HepG2 (cell line): ENCODE measurements at regions not wholly inside any gene's neighbourhood (a gene's known extent, or its start where the extent isn't known, plus 50 kb on each side); places are given as distances from the start of the nearest gene placed in this dataset.

Source experiments
- ATAC-seq: fragments of 200-7000 bp; cut with Tn5 transposase; 3 replicates; pipeline ENCODE4 v1.9.1; 2020; ENCODE audit warnings: mild to moderate bottlenecking, moderate library complexity
- BruUV-seq: library from RNA; stranded (reverse); fragments of 400-500 nt; replicated peaks from 2 replicates; lab custom pipeline; 2021; lab: Mats Ljungman, UMichigan
- CTCF ChIA-PET: fragments of 300-600 bp; formaldehyde crosslinking; extraction: SDS; loops from one replicate; lab custom pipeline; 2021; ENCODE audit warnings: low total read pairs, inconsistent platforms, low intra/inter-chr PET ratio; lab: Yijun Ruan, JAX
- POLR2A ChIA-PET: fragments of 350-600 bp; sonication (Branson Sonifier 250); formaldehyde crosslinking; loops from one replicate; lab custom pipeline; 2020; ENCODE audit warnings: antibody characterized with exemption, inconsistent platforms; lab: Yijun Ruan, JAX
- DNase-seq: peaks from one replicate; pipeline ENCODE4 v3.0.0-alpha.2; 2015; ENCODE audit warnings: low spot score
- FAIRE-seq: peaks from 3 replicates; lab custom pipeline; 2011; peaks lifted over from hg19 to GRCh38; lab: Jason Lieb, UNC
- H2AFZ ChIP-seq: one replicate; pipeline ENCODE4 v1.6.1; 2011; ENCODE audit warnings: low read length, inconsistent platforms
- H3K27ac ChIP-seq: fragments of 300-600 bp; 3 replicates; pipeline ENCODE4 v1.8.0; 2011; ENCODE audit warnings: mixed run types, mild to moderate bottlenecking, mixed read lengths, low read length, inconsistent platforms; ENCODE audit not compliant: insufficient read depth; ENCODE audit errors: extremely low read length
- H3K27me3 ChIP-seq, 2 experiments: fragments of 200-600 bp in 1 of 2; 2 replicates in 1 of 2; 3 replicates in 1 of 2; pipeline versions ENCODE4 v1.6.0 to v1.8.0; 2011; ENCODE audit warnings: low read length in 2 of 2, mild to moderate bottlenecking in 2 of 2, moderate library complexity in 2 of 2, inconsistent platforms in 1 of 2; ENCODE audit not compliant: insufficient read depth in 2 of 2, control insufficient read depth in 1 of 2
- H3K36me3 ChIP-seq, 2 experiments: fragments of 200-600 bp in 1 of 2; replicated peaks in 1 of 2; 2 replicates in 1 of 2; 3 replicates in 1 of 2; pipeline versions ENCODE4 v1.5.1 to v1.8.0; 2011; ENCODE audit warnings: low read length in 2 of 2, inconsistent platforms in 1 of 2; ENCODE audit not compliant: insufficient read depth in 2 of 2, control insufficient read depth in 1 of 2
- H3K4me1 ChIP-seq: 2 replicates; pipeline ENCODE4 v1.5.1; 2012; ENCODE audit warnings: low read length, inconsistent platforms; ENCODE audit not compliant: insufficient read depth
- H3K4me2 ChIP-seq: 2 replicates; pipeline ENCODE4 v1.6.0; 2011; ENCODE audit warnings: low read depth, low read length, inconsistent platforms
- H3K4me3 ChIP-seq, 3 experiments: fragments of 200-600 bp in 1 of 3; sonication (generic), shearing (Covaris generic) in 1 of 3; replicated peaks in 1 of 3; 2 replicates each; pipeline ENCODE4 v1.5.1; 2011 to 2016; ENCODE audit warnings: low read length in 3 of 3, inconsistent platforms in 2 of 3, low read depth in 2 of 3, mild to moderate bottlenecking in 2 of 3, control low read depth in 1 of 3, mixed read lengths in 1 of 3; ENCODE audit not compliant: insufficient read depth in 1 of 3
- H3K79me2 ChIP-seq: one replicate; pipeline ENCODE4 v1.6.1; 2011; ENCODE audit warnings: low read length, inconsistent platforms; ENCODE audit not compliant: insufficient read depth
- H3K9ac ChIP-seq: 2 replicates; pipeline ENCODE4 v1.6.0; 2011; ENCODE audit warnings: mild to moderate bottlenecking, low read depth, low read length, inconsistent platforms; ENCODE audit not compliant: insufficient read depth
- H3K9me3 ChIP-seq: 2 replicates; pipeline ENCODE4 v1.5.1; 2012; ENCODE audit warnings: mild to moderate bottlenecking, low read length
- H4K20me1 ChIP-seq: 2 replicates; pipeline ENCODE4 v1.6.0; 2011; ENCODE audit warnings: inconsistent platforms, mild to moderate bottlenecking, low read length, moderate library complexity; ENCODE audit not compliant: insufficient read depth
- DMTF1 ChIP-seq: sonication (generic); formaldehyde crosslinking; IDR thresholded peaks from 2 replicates; pipeline ENCODE4 v1.4.0; 2020; ENCODE audit warnings: mild to moderate bottlenecking, missing genetic modification reagents
- NKX3-1 ChIP-seq: sonication (generic); formaldehyde crosslinking; IDR thresholded peaks from 2 replicates; pipeline ENCODE4 v1.5.0; 2020; ENCODE audit warnings: missing genetic modification reagents
- SNAPC2 ChIP-seq: sonication (generic); formaldehyde crosslinking; IDR thresholded peaks from 2 replicates; pipeline ENCODE4 v1.8.1; 2022; ENCODE audit warnings: mild to moderate bottlenecking, missing genetic modification reagents
- XRCC5 ChIP-seq: fragments of 200-400 bp; formaldehyde crosslinking; optimal IDR thresholded peaks from 2 replicates; pipeline ENCODE3; 2017; ENCODE audit warnings: mild to moderate bottlenecking, low read length
- ZBTB4 ChIP-seq: sonication (generic); formaldehyde crosslinking; IDR thresholded peaks from 2 replicates; pipeline ENCODE4 v1.4.0; 2020; ENCODE audit warnings: missing genetic modification reagents, mild to moderate bottlenecking, borderline replicate concordance
- ZNF335 ChIP-seq: sonication (generic); formaldehyde crosslinking; IDR thresholded peaks from 2 replicates; pipeline ENCODE4 v1.4.0; 2020; ENCODE audit warnings: missing genetic modification reagents
- ZNF513 ChIP-seq: sonication (generic); formaldehyde crosslinking; conservative IDR thresholded peaks from 2 replicates; pipeline ENCODE4 v1.5.0; 2020; ENCODE audit warnings: missing genetic modification reagents
- ZNF670 ChIP-seq: sonication (generic); formaldehyde crosslinking; IDR thresholded peaks from 2 replicates; pipeline ENCODE4 v1.8.0; 2022; ENCODE audit warnings: mild to moderate bottlenecking, missing genetic modification reagents, borderline replicate concordance
- ZNF775 ChIP-seq: sonication (generic); formaldehyde crosslinking; IDR thresholded peaks from 2 replicates; pipeline ENCODE4 v1.4.0; 2020; ENCODE audit warnings: missing genetic modification reagents, mild to moderate bottlenecking, moderate library complexity, borderline replicate concordance
- WGBS: methylation state at CpG from one replicate; pipeline ENCODE4 v1.1.6; 2017; ENCODE audit warnings: low lambda C conversion rate; 5-methylcytosine and 5-hydroxymethylcytosine counted together
- in situ Hi-C: cut with HindIII; loops from 2 replicates; pipeline ENCODE4 v1.10.0; 2017; ENCODE audit warnings: low pct_unique_long_range_greater_than_20kb; ENCODE audit not compliant: extremely low pct_ligation_motif_present
- intact Hi-C: fragments of 100-400 bp; cut with micrococcal nuclease; formaldehyde crosslinking; loops from one replicate; pipeline ENCODE4 v1.10.0; 2022; ENCODE audit not compliant: unreplicated experiment

GRCh38 chr18:41765460-41765859, 189.6 kb upstream of the PIK3C3 start:
- ATAC-seq (no peak), FAIRE-seq (no peak)
- Histone ChIP-seq H3K36me3 (no peaks in the 10 kb centered on the region), H3K4me3 (no peak overlapping the region), H3K4me2 (no peak overlapping the region), H3K27me3 (no peaks in the 10 kb centered on the region), H3K79me2 (no peaks in the 10 kb centered on the region), H3K27ac (no peak overlapping the region), H3K9me3 (no peaks in the 10 kb centered on the region), H2AFZ (no peak overlapping the region)
- whole genome bisulfite sequencing: 0% methylated on average over 3 of the region's 3 CpGs
- CTCF ChIA-PET: no interaction called here
- no TSS peak for BruUV-seq
- POLR2A ChIA-PET: no interaction called here
- in situ Hi-C loops (loop anchor here (10.0 kb wide), 1 partner anchor 139 kb away; no protein-coding TSS in a partner anchor), intact Hi-C loops (no loop called here)
- TF ChIP-seq ZNF775 (CRISPR knock-in tag): no peak
- no peak for TF ChIP-seq ZNF513 (CRISPR knock-in tag)
- no peak for TF ChIP-seq ZNF670 (CRISPR knock-in tag)
- TF ChIP-seq NKX3-1 (CRISPR knock-in tag): no peak
- TF ChIP-seq SNAPC2 (CRISPR knock-in tag): no peak
- no peak for TF ChIP-seq XRCC5
- no peak for TF ChIP-seq ZNF335 (CRISPR knock-in tag)
- TF ChIP-seq DMTF1 (CRISPR knock-in tag): no peak
- TF ChIP-seq ZBTB4 (CRISPR knock-in tag): no peak
- TF ChIP-seq, all 625 proteins: peak for 0
- DNase-seq: no peak
- no peaks in the 10 kb centered on the region for H4K20me1 ChIP-seq
- no peaks in the 10 kb centered on the region for H3K4me1 ChIP-seq
- H3K9ac ChIP-seq: no peak overlapping the region
